SW 1271 (cell line): ENCODE measurements at regions not wholly inside any gene's neighbourhood (a gene's known extent, or its start where the extent isn't known, plus 50 kb on each side); places are given as distances from the start of the nearest gene placed in this dataset.
"Not testable (repeated sequence)": the region's sequence is repeated elsewhere in the genome, so short reads cannot be mapped to it uniquely, and the experiment has no call there.

Experiments used
- DNase-seq, 2 experiments: peaks; one replicate each; lab custom pipeline; 2025; lab: John Stamatoyannopoulos, UW

DNA sequence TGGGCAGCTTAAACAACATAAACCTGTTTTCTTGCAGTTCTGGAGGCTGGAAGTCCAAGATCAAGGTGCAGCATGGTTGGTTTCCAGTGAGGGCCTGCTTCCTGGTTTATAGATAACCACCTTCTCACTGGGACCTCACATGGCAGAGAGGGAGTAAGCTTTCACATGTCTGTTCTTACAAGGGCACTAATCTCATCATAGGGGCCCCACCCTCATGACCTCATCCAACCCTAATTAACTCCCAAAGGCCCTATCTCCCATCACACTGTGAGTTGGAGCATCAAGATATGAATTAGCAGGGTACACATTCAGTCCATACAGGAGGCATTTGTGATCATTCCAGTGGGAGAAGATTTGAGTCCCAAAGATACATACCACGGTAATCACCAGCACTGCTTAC is 50.5 kb upstream of the GRIN2A start:
- DNase-seq = no peak

DNA sequence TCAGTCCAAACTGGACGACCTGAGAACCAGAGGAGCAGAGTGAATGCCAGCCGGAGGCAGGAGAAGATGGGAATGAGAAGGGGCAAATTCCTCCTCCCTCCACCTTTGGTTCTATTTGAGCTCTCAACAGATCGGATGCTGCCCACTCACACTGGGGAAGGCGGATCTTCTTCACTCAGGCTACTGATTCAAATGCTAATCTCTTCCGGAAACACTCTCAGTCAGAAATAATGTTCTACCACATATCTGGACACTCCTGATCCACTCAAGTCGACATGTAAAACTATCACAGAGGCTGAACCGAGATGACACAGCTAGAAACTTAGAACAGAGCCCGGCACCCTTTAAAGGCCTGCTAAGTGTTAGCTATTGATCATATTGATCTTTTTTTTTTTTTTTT is 57.4 kb upstream of the GRIN2A start:
- DNase-seq = no peak

DNA sequence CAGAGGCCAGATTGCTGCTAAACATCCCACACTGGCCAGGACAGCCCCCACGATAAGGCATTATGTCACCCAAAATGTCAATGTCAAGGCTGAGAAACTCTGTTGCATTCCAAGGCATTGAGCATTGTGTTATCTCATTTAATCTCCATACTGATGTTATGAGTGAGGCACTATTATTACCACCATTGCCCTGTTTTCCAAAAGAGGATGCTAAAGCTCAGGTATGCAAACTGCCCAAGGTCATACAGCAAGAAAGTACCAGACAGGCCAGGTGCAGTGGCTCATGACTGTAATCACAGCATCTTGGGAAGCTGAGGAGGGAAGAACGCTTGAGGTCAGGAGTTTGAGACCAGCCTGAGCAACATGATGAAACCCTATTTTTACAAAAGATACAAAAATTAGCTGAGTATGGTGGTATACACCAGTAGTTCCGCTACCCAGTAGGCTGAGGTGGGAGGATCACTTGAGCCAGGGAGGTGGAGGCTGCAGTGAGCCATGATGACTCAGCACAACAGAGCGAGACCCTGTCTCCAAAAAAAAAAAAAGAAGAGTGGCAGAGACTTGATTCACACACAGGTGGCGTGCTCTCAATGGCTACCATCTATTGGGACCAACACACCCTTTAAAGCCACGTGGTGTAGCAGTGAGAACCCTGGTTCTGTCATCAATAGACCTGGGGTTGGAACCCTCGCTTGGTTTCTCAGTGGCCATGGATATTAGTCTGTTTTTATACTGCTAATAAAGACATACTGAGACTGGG is 58.8 kb upstream of the GRIN2A start:
- DNase-seq = no peak

GRCh38 chr16:10242097-10242496 is 59.9 kb upstream of the GRIN2A start:
- no peak for DNase-seq

GRCh38 chr16:10242916-10243315 is 60.7 kb upstream of the GRIN2A start:
- DNase-seq = no peak

- DNase-seq = no peak
Observed at GRCh38 chr16:10245002-10245401, 62.8 kb upstream of the GRIN2A start.

DNA sequence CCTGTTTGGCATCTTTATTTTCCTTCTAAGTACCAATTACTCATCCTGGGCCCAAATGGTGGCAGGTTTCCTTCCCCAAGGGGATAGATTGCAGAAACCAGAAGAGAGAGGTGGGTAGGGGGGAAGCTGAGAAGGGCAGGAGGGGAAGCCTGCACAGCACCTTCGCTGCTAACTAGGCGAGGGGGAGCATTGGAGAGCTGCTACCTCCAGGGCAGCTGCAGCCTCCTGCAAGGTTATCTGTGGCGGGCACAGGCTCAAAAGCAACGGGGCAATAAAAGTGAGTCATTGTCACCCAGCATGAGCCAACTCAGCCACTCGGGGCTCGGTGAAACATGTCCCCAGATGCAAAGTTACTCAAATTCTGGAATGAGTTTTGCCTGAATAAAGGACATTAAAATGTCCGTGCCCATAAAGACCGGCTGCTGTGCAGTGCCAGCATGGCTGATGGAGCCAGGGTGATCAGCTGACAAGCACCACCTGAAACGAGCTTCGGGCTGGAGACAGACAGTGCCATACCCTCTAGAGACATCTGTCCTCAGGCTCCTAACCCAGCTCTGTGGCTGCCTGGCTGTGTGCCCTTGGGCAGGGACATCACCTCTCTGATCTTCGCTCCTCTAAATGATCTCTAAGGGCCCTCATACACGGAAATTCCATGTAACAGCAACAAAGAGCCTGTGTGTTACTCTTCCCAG is 68.1 kb upstream of the GRIN2A start:
- no peak for DNase-seq

GRCh38 chr16:10252155-10252554 is 69.9 kb upstream of the GRIN2A start:
- no peak for DNase-seq

DNA sequence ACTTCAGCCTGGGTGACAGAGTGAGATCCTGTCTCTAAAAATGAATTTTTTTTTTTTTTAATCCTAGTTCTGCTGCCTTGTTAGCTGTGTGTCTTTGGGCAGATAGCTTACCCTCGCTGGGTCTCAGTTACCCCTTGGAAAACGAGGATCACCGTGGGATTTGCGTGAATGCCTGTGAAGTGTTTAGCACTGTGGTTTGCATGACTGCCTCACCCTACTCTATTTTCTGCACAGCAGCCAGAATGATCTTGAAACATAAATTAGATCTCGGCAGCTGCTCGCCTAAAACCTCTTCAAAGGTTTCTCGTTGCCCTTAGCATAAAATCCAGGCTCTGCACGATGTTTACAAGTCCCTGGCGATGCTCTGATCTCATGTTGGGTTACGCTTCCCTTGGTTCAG is 71.2 kb upstream of the GRIN2A start:
- no peak for DNase-seq

DNA sequence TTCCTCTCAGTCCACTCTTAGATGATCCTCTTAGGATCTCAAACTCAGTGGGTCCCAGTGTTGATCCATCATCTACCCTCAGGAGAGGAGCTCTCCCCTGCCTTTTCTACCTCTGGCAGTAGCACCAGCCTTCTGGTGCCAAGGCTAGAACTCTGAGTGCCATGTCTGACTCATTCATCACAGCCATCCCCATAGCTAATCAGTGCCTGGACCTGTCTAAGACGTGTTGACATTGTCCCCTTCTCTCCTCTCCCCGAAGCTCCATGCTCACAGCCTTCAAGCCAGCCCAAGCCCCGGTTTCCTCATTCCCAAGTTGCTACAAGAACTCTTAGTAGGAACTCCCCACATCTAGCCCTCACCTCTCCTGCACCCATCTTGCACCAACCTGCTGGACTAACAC is 73.5 kb upstream of the GRIN2A start:
- DNase-seq = no peak

GRCh38 chr16:10256784-10257641 is 74.8 kb upstream of the GRIN2A start:
- peak in 1 of 2 experiments; percentile 1 for DNase-seq

DNA sequence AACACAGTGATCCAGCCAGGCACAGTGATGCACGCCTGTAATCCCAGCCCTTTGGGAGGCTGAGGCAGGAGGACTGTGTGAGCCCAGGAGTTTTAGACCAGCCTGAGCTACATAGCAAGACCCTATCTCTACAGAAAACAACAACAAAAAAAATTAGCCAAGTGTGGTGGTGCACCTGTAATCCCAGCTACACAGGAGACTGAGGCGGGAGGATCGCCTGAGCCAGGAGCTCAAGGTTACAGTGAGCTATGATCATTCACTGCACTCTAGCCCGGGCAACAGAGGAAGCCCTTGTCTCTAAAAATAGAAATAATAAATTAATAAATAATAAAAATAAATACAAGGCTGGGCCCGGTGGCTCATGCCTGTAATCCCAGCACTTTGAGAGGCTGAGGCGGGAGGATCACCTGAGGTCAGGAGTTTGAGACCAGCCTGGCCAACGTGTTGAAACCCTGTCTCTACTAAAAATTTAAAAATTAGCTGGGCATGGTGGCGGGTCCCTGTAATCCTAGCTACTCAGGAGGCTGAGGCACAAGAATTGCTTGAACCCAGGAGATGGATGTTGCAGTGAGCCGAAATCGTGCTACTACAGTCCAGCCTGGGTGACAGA is 75.5 kb upstream of the GRIN2A start:
- not testable (repeated sequence) for DNase-seq

GRCh38 chr16:10258930-10259603 is 76.8 kb upstream of the GRIN2A start:
- not testable (repeated sequence) for DNase-seq

DNA sequence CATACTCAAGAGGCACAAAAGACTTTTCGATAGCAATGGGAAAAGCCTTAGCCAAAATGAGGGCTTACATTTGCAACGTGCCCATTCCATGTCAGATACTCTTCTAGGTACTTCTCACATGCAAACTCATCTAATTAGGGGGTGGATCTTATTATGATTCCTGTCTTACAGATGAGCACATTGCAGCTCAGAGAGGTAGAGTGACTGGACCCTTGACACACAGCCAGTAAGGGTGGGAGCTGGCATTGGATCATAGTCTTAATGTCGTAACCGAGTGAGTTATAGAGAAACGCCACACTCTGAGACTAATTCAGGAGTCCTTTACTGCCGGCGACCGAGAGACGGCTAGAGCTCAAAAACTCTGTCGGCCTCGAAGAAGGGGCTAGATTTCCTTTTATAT is 78.8 kb upstream of the GRIN2A start:
- DNase-seq = no peak

- not testable (repeated sequence) for DNase-seq
Observed at GRCh38 chr16:10261526-10261925, 79.3 kb upstream of the GRIN2A start.

DNA sequence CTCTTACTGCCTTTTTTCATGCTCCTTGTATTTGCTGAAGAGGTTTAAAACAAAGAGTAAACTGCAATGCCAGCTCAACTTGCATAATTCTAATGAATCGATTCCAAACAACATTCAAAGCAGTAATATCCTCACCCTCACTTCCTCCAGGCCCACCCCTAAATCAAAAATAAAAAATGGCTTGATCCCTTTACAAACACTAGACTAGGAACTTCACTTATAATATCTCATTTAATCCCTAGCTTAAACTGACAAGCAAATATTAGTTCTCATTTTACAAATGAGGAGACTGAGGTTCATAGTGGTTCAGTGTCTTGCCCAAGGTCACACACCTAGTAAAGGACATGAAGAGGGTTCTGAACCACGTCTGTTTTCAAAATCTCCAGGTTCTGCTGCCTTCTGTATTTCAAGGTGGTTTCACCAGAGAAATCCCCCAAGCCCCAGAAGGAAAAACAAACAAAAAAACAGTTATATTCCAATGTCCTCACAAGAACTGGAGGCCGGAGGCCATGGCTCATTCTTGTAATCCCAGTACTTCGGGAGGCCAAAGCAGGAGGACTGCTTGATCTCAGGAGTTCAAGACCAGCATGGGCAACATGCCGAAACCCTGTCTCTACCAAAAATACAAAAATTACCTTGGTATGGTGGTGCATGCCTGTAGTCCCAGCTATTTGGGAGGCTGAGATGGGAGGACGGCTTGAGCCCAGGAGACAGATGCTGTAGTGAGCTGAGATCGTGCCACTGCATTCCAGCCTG is 80.3 kb upstream of the GRIN2A start:
- no peak for DNase-seq

GRCh38 chr16:10265770-10266615 is 83.8 kb upstream of the GRIN2A start:
- DNase-seq = no peak

GRCh38 chr16:10266809-10267208 is 84.6 kb upstream of the GRIN2A start:
- no peak for DNase-seq

DNA sequence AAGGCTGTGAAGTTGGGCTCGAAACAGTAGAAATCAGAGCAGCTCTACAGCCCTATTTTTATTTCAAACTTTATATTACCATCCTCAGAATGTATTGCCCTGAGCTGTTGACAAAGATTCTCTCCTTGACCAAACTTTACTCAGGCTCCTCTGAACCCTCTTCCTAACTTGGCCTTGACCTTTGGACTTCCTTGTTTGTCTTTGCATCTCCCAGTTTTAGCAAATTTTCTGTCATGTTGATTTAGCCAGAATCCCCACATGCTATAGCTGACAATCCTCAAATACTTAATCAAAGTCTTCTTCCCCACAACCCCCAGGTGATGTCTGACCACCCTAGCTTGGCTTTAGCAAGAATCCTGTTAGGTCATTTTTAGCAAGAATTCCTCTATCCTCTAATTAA is 87.4 kb upstream of the GRIN2A start:
- no peak for DNase-seq

- not testable (repeated sequence) for DNase-seq
Observed at GRCh38 chr16:10272250-10272854, 90.1 kb upstream of the GRIN2A start.
